Limb (tissue), 2 donors: ENCODE measurements at regions not wholly inside any gene's neighbourhood (a gene's known extent, or its start where the extent isn't known, plus 50 kb on each side); places are given as distances from the start of the nearest gene placed in this dataset.
"Not testable (repeated sequence)": the region's sequence is repeated elsewhere in the genome, so short reads cannot be mapped to it uniquely, and the experiment has no call there.

Experiments used
- DNase-seq, 2 donors: peaks; one replicate each; pipeline ENCODE4 v3.0.0-alpha.2; 2016; ENCODE audit errors: extremely low spot score in 2 of 2

- no peak for DNase-seq
Observed at GRCh38 chr6:19370831-19371230, 466.3 kb upstream of the ID4 start.

- DNase-seq, result no peak
Observed at GRCh38 chr6:19375613-19376012, 461.6 kb upstream of the ID4 start.

GRCh38 chr6:19377722-19378121 lies 459.4 kb upstream of the ID4 start:
- no peak for DNase-seq

- DNase-seq, result peak in 1 of 2 donors; percentile 14
Observed at GRCh38 chr6:19380293-19380692, 456.9 kb upstream of the ID4 start.

GRCh38 chr6:19382676-19383075 lies 454.5 kb upstream of the ID4 start:
- no peak for DNase-seq

GRCh38 chr6:19391926-19392325 lies 445.2 kb upstream of the ID4 start:
- DNase-seq, result no peak

- DNase-seq, result no peak
Observed at GRCh38 chr6:19394051-19394450, 443.1 kb upstream of the ID4 start.

GRCh38 chr6:19394687-19395086 lies 442.5 kb upstream of the ID4 start:
- no peak for DNase-seq

GRCh38 chr6:19395316-19395715 lies 441.9 kb upstream of the ID4 start:
- no peak for DNase-seq

GRCh38 chr6:19399406-19399805 lies 437.8 kb upstream of the ID4 start:
- DNase-seq, result peak; percentile 36 to 44

GRCh38 chr6:19404884-19405283 lies 432.3 kb upstream of the ID4 start:
- not testable (repeated sequence) for DNase-seq

- DNase-seq, result peak in 1 of 2 donors; percentile 8
Observed at GRCh38 chr6:19408331-19408730, 428.8 kb upstream of the ID4 start.

- DNase-seq, result no peak
Observed at GRCh38 chr6:19410481-19410880, 426.7 kb upstream of the ID4 start.

GRCh38 chr6:19413323-19413722 lies 423.8 kb upstream of the ID4 start:
- DNase-seq, result no peak

- DNase-seq, result no peak
Observed at GRCh38 chr6:19415605-19416326, 421.4 kb upstream of the ID4 start.

GRCh38 chr6:19416811-19417210 lies 420.4 kb upstream of the ID4 start:
- DNase-seq, result no peak

GRCh38 chr6:19417713-19418112 lies 419.5 kb upstream of the ID4 start:
- DNase-seq, result no peak

- no peak for DNase-seq
Observed at GRCh38 chr6:19424853-19425252, 412.3 kb upstream of the ID4 start.

GRCh38 chr6:19427548-19427947 lies 409.6 kb upstream of the ID4 start:
- no peak for DNase-seq

GRCh38 chr6:19432966-19433498 lies 404.1 kb upstream of the ID4 start:
- peak in 1 of 2 donors; percentile 13 for DNase-seq

GRCh38 chr6:19434065-19434464 lies 403.1 kb upstream of the ID4 start:
- no peak for DNase-seq

GRCh38 chr6:19435755-19436154 lies 401.4 kb upstream of the ID4 start:
- DNase-seq, result no peak

- no peak for DNase-seq
Observed at GRCh38 chr6:19438566-19439353, 398.4 kb upstream of the ID4 start.
